ENCODE measurements at regions not wholly inside any gene's neighbourhood (a gene's known extent, or its start where the extent isn't known, plus 50 kb on each side); places are given as distances from the start of the nearest gene placed in this dataset.

- Histone ChIP-seq H3K27me3 (ENCODE audit: insufficient read depth, poor library complexity, severe bottlenecking) (no peaks in the 10 kb centered on the region), H3K9me3 (ENCODE audit: severe bottlenecking) (peaks cover 3% of the 10 kb centered on the region), H3K36me3 (ENCODE audit: low read depth) (no peaks in the 10 kb centered on the region), H3K4me1 (ENCODE audit: insufficient read depth, poor library complexity, severe bottlenecking) (no peaks in the 10 kb centered on the region), H3K4me3 (ENCODE audit: severe bottlenecking) (no peak overlapping the region), H3K27ac (ENCODE audit: poor library complexity, severe bottlenecking) (no peak overlapping the region)
- no peak for DNase-seq (ENCODE audit: low spot score)
- no peak for TF ChIP-seq CTCF (IDR thresholded peaks at IDR 0.05; ENCODE audit: poor library complexity, severe bottlenecking)
- no peak for ATAC-seq (ENCODE audit: low read depth)
Measured at GRCh38 chr15:26477044-26477443, 295.8 kb downstream of the GABRB3 start.

- Histone ChIP-seq H3K9me3 (ENCODE audit: severe bottlenecking) (peaks cover 3% of the 10 kb centered on the region), H3K4me3 (ENCODE audit: severe bottlenecking) (no peak overlapping the region), H3K4me1 (ENCODE audit: insufficient read depth, poor library complexity, severe bottlenecking) (no peaks in the 10 kb centered on the region), H3K27me3 (ENCODE audit: insufficient read depth, poor library complexity, severe bottlenecking) (no peaks in the 10 kb centered on the region), H3K36me3 (ENCODE audit: low read depth) (no peaks in the 10 kb centered on the region), H3K27ac (ENCODE audit: poor library complexity, severe bottlenecking) (no peak overlapping the region)
- TF ChIP-seq CTCF (IDR thresholded peaks at IDR 0.05; ENCODE audit: poor library complexity, severe bottlenecking), result peak; percentile 33
- peak; percentile 64; the same call in 2 of the 3 replicates for ATAC-seq (ENCODE audit: low read depth)
- DNase-seq (ENCODE audit: low spot score), result no peak
Measured at GRCh38 chr15:26475554-26475953, 297.3 kb downstream of the GABRB3 start.

GRCh38 chr15:26472661-26473060 is 300.2 kb downstream of the GABRB3 start:
- DNase-seq (ENCODE audit: low spot score) (no peak), ATAC-seq (ENCODE audit: low read depth) (no peak)
- H3K27me3 ChIP-seq (ENCODE audit: insufficient read depth, poor library complexity, severe bottlenecking), result no peaks in the 10 kb centered on the region
- no peak overlapping the region for H3K27ac ChIP-seq (ENCODE audit: poor library complexity, severe bottlenecking)
- no peak for TF ChIP-seq CTCF (IDR thresholded peaks at IDR 0.05; ENCODE audit: poor library complexity, severe bottlenecking)
- H3K9me3 ChIP-seq (ENCODE audit: severe bottlenecking), result peaks cover 3% of the 10 kb centered on the region
- H3K4me1 ChIP-seq (ENCODE audit: insufficient read depth, poor library complexity, severe bottlenecking), result no peaks in the 10 kb centered on the region
- H3K4me3 ChIP-seq (ENCODE audit: severe bottlenecking), result no peak overlapping the region
- H3K36me3 ChIP-seq (ENCODE audit: low read depth), result no peaks in the 10 kb centered on the region

- ATAC-seq (ENCODE audit: low read depth) (no peak), DNase-seq (ENCODE audit: low spot score) (no peak)
- Histone ChIP-seq H3K36me3 (ENCODE audit: low read depth) (no peaks in the 10 kb centered on the region), H3K27me3 (ENCODE audit: insufficient read depth, poor library complexity, severe bottlenecking) (no peaks in the 10 kb centered on the region), H3K4me1 (ENCODE audit: insufficient read depth, poor library complexity, severe bottlenecking) (no peaks in the 10 kb centered on the region), H3K9me3 (ENCODE audit: severe bottlenecking) (peaks cover 7% of the 10 kb centered on the region), H3K4me3 (ENCODE audit: severe bottlenecking) (no peak overlapping the region), H3K27ac (ENCODE audit: poor library complexity, severe bottlenecking) (no peak overlapping the region)
- no peak for TF ChIP-seq CTCF (IDR thresholded peaks at IDR 0.05; ENCODE audit: poor library complexity, severe bottlenecking)
Measured at GRCh38 chr15:26461847-26462608, 310.8 kb downstream of the GABRB3 start.

- Histone ChIP-seq H3K4me1 (ENCODE audit: insufficient read depth, poor library complexity, severe bottlenecking) (no peaks in the 10 kb centered on the region), H3K27ac (ENCODE audit: poor library complexity, severe bottlenecking) (no peak overlapping the region), H3K27me3 (ENCODE audit: insufficient read depth, poor library complexity, severe bottlenecking) (no peaks in the 10 kb centered on the region), H3K36me3 (ENCODE audit: low read depth) (no peaks in the 10 kb centered on the region), H3K9me3 (ENCODE audit: severe bottlenecking) (peaks cover 8% of the 10 kb centered on the region), H3K4me3 (ENCODE audit: severe bottlenecking) (no peak overlapping the region)
- DNase-seq (ENCODE audit: low spot score) (no peak), ATAC-seq (ENCODE audit: low read depth) (no peak)
- no peak for TF ChIP-seq CTCF (IDR thresholded peaks at IDR 0.05; ENCODE audit: poor library complexity, severe bottlenecking)
Measured at GRCh38 chr15:26460165-26460564, 312.7 kb downstream of the GABRB3 start.

Data from RWPE2 (cell line).